ENCODE measurements at regions not wholly inside any gene's neighbourhood (a gene's known extent, or its start where the extent isn't known, plus 50 kb on each side); places are given as distances from the start of the nearest gene placed in this dataset.

- Mint-ChIP-seq H3K27me3 (ENCODE audit: low read depth) (no peaks in the 10 kb centered on the region; the same call in 1 of the 2 replicates), H3K4me3 (no peak overlapping the region), H3K27ac (no peak overlapping the region), H3K4me1 (no peaks in the 10 kb centered on the region), H3K36me3 (no peaks in the 10 kb centered on the region), H3K9me3 (peaks cover 6% of the 10 kb centered on the region; the same call in 1 of the 2 replicates)
- TF ChIP-seq CBFB (CRISPR knock-in tag; IDR thresholded peaks at IDR 0.05; ENCODE audit: low read depth) (no peak), E2F4 (CRISPR knock-in tag; IDR thresholded peaks at IDR 0.05; ENCODE audit: borderline replicate concordance, low read depth) (no peak), E2F5 (CRISPR knock-in tag; IDR thresholded peaks at IDR 0.05) (no peak), MAX (CRISPR knock-in tag; IDR thresholded peaks at IDR 0.05) (no peak), ZNF512 (CRISPR knock-in tag; IDR thresholded peaks at IDR 0.05; ENCODE audit: borderline replicate concordance) (no peak), ATF6 (CRISPR knock-in tag; IDR thresholded peaks at IDR 0.05) (no peak), USF1 (CRISPR knock-in tag; IDR thresholded peaks at IDR 0.05) (no peak), PRDM15 (CRISPR knock-in tag; IDR thresholded peaks at IDR 0.05) (no peak), NR2C2 (CRISPR knock-in tag; IDR thresholded peaks at IDR 0.05) (no peak), ZNF425 (CRISPR knock-in tag; conservative IDR thresholded peaks at IDR 0.05) (no peak), MLX (CRISPR knock-in tag; IDR thresholded peaks at IDR 0.05) (no peak), ZNF423 (CRISPR knock-in tag; IDR thresholded peaks at IDR 0.05) (no peak), JUN (CRISPR knock-in tag; IDR thresholded peaks at IDR 0.05) (no peak), ZBTB43 (CRISPR knock-in tag; IDR thresholded peaks at IDR 0.05) (no peak), OVOL2 (CRISPR knock-in tag; IDR thresholded peaks at IDR 0.05; ENCODE audit: borderline replicate concordance) (no peak), FOXP1 (CRISPR knock-in tag; IDR thresholded peaks at IDR 0.05; ENCODE audit: borderline replicate concordance) (no peak)
- ATAC-seq: no peak
- ChIA-PET CTCF (no interaction called here), POLR2A (interaction anchor here (0.5 kb wide), 1 partner anchor 23 kb away, joined by 3 read pairs; no protein-coding TSS in a partner anchor)
- no peak for DNase-seq (ENCODE audit: low spot score)
Observed at GRCh38 chr13:89269737-89270136, 1598.6 kb downstream of the SLITRK5 start.
